SK-N-MC (cell line): ENCODE measurements at regions not wholly inside any gene's neighbourhood (a gene's known extent, or its start where the extent isn't known, plus 50 kb on each side); places are given as distances from the start of the nearest gene placed in this dataset.

Experiments used
- EZH2 ChIP-seq: fragments of 200-600 bp; sonication (generic); IDR thresholded peaks from one replicate; pipeline ENCODE4 v1.6.1; 2017; ENCODE audit warnings: antibody characterized with exemption
- POLR2AphosphoS5 ChIP-seq: IDR thresholded peaks from 2 replicates; pipeline ENCODE4 v1.6.1; 2012; ENCODE audit warnings: mild to moderate bottlenecking, low read depth, low read length, borderline replicate concordance

GRCh38 chr11:37817727-37818270 is 1219.8 kb upstream of the RAG2 start:
- TF ChIP-seq EZH2 (no peak), POLR2AphosphoS5 (no peak)
